ENCODE measurements at regions not wholly inside any gene's neighbourhood (a gene's known extent, or its start where the extent isn't known, plus 50 kb on each side); places are given as distances from the start of the nearest gene placed in this dataset.

DNA sequence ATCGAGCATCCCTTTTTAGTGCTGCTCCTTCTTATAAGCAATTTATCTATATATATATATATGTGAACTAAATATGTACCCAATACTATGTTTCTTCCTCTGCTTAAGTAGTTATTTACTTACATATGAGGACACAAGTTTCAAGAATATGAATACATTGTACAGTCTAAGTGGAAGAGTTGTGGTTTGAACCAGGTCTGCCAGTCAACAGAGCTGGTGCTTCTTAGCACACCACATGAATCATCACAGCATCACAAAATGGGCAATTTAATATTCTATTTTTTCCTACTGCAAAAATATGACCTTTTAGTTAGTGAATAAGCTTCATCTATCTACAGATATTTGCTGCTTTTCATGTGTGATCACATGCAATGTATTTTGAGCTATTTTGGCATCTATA, 64.4 kb upstream of the SPAG16 start:
- no peak for TF ChIP-seq EP300 (IDR thresholded peaks at IDR 0.05)
- no peak for TF ChIP-seq POLR2A (IDR thresholded peaks at IDR 0.05)
- no peak for TF ChIP-seq CTCF (IDR thresholded peaks at IDR 0.05)
- TF ChIP-seq POLR2AphosphoS5 (IDR thresholded peaks at IDR 0.05), result no peak
- no peaks in the 10 kb centered on the region for H3K9me3 ChIP-seq
- no peak overlapping the region for H3K4me3 ChIP-seq
- no peaks in the 10 kb centered on the region for H3K27me3 ChIP-seq
- no peaks in the 10 kb centered on the region for H3K36me3 ChIP-seq
- no peak for DNase-seq
- intact Hi-C loops (cut with DNase I; ENCODE audit: low total_unique reads), result no loop called here
- no peaks in the 10 kb centered on the region for H3K4me1 ChIP-seq
- H3K27ac ChIP-seq, result no peak overlapping the region
- 89 to 96% (median 92%) methylated on average over 1 of the region's 1 CpG for WGBS, 5 donors

GRCh38 chr2:213220967-213221603, 63.2 kb upstream of the SPAG16 start:
- WGBS, 5 donors, result 81 to 95% (median 89%) methylated on average over 3 of the region's 3 CpGs
- Histone ChIP-seq H3K36me3 (no peaks in the 10 kb centered on the region), H3K9me3 (no peaks in the 10 kb centered on the region), H3K4me3 (no peak overlapping the region), H3K27ac (no peak overlapping the region), H3K4me1 (no peaks in the 10 kb centered on the region), H3K27me3 (no peaks in the 10 kb centered on the region)
- DNase-seq, result no peak
- intact Hi-C loops (cut with DNase I; ENCODE audit: low total_unique reads), result no loop called here
- TF ChIP-seq CTCF (IDR thresholded peaks at IDR 0.05), result no peak
- TF ChIP-seq POLR2A (IDR thresholded peaks at IDR 0.05), result no peak
- no peak for TF ChIP-seq EP300 (IDR thresholded peaks at IDR 0.05)
- TF ChIP-seq POLR2AphosphoS5 (IDR thresholded peaks at IDR 0.05), result no peak

DNA sequence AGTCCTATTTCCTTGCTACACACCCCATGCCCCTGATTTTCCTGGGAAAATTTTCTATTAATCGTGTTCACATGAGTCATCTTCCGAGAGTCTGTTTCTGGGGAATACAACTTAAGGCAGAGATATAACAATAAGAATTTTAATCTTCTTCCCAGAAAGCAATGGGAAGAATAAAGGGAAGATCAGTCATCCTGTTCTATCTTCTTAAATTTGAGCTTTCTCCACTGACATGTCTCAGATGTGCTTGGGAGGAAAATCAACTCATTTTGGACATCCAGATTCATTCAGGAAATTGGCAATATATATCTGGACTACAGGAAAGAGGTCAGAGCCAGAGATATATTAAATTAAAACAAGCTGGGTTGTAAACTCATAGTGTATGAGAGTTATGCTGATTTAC, 62.3 kb upstream of the SPAG16 start:
- H3K36me3 ChIP-seq, result no peaks in the 10 kb centered on the region
- H3K27ac ChIP-seq, result no peak overlapping the region
- H3K27me3 ChIP-seq, result no peaks in the 10 kb centered on the region
- TF ChIP-seq POLR2A (IDR thresholded peaks at IDR 0.05), result no peak
- TF ChIP-seq EP300 (IDR thresholded peaks at IDR 0.05), result no peak
- no peak for TF ChIP-seq CTCF (IDR thresholded peaks at IDR 0.05)
- no peak for TF ChIP-seq POLR2AphosphoS5 (IDR thresholded peaks at IDR 0.05)
- no peak overlapping the region for H3K4me3 ChIP-seq
- no peak for DNase-seq
- no peaks in the 10 kb centered on the region for H3K4me1 ChIP-seq
- 85 to 95% (median 93%) methylated on average over 2 of the region's 2 CpGs for WGBS, 5 donors
- intact Hi-C loops (cut with DNase I; ENCODE audit: low total_unique reads), result no loop called here
- H3K9me3 ChIP-seq, result no peaks in the 10 kb centered on the region

- no peak overlapping the region for H3K27ac ChIP-seq
- no peak for TF ChIP-seq POLR2A (IDR thresholded peaks at IDR 0.05)
- TF ChIP-seq EP300 (IDR thresholded peaks at IDR 0.05), result no peak
- TF ChIP-seq CTCF (IDR thresholded peaks at IDR 0.05), result no peak
- TF ChIP-seq POLR2AphosphoS5 (IDR thresholded peaks at IDR 0.05), result no peak
- no peak for DNase-seq
- H3K9me3 ChIP-seq, result no peaks in the 10 kb centered on the region
- intact Hi-C loops (cut with DNase I; ENCODE audit: low total_unique reads), result no loop called here
- H3K4me1 ChIP-seq, result no peaks in the 10 kb centered on the region
- H3K36me3 ChIP-seq, result no peaks in the 10 kb centered on the region
- H3K4me3 ChIP-seq, result no peak overlapping the region
- H3K27me3 ChIP-seq, result no peaks in the 10 kb centered on the region
- 66 to 93% (median 81%) methylated on average over 2 of the region's 2 CpGs for WGBS, 5 donors
Measured at GRCh38 chr2:213224366-213224765, 59.9 kb upstream of the SPAG16 start.
